Inferior parietal cortex (tissue), 1 donor: ENCODE measurements at regions not wholly inside any gene's neighbourhood (a gene's known extent, or its start where the extent isn't known, plus 50 kb on each side); places are given as distances from the start of the nearest gene placed in this dataset.
A peak's percentile ranks its signal among the peaks of the same experiment; 100 is the strongest.

Experiments
- DNase-seq: peaks from one replicate; pipeline ENCODE4 v3.0.0-alpha.2; 2016; ENCODE audit errors: extremely low spot score

DNA sequence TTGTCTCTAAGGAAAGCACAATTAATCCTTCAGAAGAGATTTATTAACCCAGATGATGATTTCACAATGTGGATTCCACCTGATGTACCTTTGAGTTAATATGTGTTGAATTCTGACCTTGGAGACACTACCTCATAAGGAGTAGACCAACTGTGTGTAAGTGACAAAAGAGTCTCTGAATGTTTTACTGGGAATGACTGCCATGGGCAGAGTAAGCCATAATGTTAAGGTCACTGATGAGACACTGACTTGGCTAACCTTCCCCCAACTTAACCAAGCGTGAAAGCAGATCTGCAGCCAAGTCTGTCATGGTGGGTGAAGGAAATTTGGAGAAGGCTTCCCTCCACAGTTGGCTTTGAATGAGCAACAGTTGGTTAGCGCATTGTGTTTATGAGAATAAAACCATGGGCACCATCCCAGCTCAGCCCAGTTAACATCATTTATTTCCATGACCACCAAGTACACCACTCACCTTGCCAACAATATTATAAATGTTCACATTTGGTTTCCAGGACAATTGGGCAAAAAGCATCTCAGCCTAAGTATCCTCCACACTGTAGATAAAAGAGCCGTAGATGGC, 618.5 kb downstream of the KCNJ2 start:
- no peak for DNase-seq

DNA sequence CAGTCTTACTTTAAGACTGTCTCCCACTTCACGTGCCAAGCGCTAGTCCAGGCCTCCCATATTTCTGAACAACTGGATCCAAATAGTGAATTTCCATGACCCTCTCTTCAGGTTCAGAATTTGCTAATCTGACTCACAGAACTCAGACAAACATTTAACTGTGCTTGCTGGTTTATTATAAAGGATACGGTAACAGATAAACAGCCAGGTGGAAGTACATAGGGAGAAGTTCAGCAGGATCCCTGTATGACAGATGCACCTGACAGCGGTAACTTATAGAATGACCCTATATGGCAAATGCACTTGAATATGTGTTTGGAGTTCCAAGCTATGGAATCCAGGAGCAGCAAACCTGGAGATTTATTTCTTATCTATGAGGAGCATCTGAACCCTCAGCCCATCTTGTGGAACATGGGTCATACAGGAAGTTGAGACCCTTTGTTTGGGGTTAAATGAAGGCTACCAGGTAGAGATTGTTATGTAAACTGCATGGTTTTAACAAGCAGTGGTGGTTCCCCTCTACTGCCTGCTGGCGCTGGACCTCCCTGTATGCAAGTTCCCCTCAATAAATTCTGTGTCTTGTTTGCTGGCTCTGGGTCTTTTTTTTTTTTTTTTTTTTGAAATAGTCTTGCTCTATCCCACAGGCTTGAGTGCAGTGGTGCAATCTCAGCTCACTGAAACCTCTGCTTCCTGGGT, 622.6 kb downstream of the KCNJ2 start:
- DNase-seq: no peak

DNA sequence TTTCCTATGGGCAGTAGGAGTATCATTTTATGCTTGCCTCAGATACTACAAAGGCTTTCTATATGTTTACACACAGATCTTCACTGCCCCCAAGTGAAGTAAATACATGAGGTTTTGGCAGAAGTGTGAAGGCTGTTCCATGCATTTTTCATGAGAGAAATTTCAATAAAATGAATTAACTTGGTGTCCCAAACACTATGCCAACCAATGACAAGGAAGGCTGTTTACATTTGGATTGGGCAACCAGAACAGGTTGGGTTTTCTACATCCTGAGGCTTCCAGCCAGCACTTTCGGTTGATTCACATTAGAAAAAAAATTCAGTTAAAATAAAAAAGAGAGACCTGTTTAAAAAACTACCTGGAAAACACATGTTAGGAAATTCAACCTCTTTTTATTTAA, 625.4 kb downstream of the KCNJ2 start:
- DNase-seq: no peak

DNA sequence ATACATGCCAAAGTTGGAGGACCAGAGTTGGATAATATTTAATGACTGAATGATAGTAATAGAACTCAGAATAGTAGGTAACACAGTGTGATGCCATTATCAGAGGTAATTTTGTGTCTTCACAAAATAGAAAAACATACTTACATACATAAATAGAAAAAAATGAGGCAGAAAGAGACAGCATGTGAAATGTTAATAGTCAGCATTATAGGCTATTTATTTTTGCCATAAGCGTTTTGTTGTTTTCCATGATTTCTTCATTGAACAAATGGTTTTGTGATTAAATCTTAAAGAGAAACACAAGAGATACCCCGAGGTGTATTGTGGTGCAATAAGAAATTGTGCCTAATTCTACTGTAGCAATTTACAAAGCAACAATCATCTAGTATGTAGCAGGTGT, 626.3 kb downstream of the KCNJ2 start:
- no peak for DNase-seq

DNA sequence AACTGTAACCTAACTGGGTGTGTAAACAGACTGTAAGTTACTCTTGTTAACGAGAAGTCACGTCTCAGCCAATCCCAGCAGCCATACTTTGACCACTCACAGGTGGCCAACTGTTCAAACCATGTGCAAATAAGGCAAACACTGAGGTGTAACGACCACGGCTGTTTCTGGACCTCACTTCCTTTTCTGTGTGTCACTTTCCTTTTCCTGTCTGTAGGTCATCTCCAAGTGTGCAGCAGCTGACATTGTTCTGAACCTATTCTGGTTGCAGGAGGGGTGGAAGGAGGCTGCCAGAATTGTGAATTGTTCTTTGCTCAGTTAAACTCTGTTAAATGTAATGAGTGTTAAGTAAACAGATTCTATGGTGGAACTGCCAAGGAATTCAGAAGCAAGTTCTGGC, 627.4 kb downstream of the KCNJ2 start:
- no peak for DNase-seq

DNA sequence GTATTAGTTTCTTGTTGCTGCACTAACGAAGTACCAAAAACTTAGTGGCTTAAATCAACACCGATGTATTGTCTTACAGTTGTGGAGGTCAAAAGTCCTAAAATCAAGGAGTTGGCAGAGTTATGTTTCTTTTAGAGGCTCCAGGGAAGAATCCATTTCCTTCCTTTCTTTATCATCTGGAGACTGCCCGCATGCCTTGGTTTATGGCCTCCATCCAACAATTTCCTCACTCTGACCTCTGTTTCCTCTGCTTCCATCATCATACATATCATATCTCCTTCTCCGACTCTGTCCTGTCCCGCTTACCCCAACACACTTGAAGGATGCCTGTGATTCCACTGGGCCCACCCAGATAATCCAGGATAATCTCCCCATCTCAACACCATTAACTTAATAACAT, 627.8 kb downstream of the KCNJ2 start:
- DNase-seq: no peak

DNA sequence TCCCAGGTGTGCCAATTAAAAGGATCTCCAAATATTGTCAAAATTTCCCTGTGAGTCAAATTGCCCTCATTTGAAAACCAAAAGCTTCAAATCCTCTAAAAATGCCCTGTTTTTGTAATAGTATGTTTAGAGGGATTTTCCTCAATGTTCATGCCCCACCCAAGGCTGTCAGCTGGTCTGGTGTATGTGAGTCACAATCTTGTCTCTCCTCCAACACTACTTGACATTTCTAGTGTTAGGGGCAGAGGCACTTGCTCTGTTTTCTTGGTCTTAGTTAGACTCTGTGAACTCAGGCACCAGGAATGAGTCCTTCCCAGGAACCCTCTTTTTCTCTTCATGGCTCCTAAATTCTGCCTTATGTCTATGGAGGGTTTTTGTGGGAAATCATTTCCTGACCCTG, 634.8 kb downstream of the KCNJ2 start:
- no peak for DNase-seq

DNA sequence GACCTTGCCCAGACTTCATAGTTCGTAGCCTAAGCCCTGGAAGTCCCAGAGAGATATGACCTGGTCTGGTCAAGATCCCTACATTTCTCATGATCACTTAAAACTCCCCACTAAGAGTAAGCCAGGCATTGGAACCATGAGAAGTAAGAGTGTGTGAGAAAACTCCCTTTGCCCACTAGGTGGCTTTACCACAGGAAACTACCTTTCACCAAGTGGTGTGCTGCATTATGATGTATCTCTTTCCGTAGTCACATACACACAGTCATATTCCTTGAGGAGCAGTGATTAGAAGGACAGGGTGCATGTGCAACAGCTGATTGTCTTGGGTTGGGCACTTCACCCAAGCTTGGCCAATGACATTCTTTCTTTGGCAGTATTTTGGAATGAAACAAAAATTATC, 639.3 kb downstream of the KCNJ2 start:
- DNase-seq: no peak

DNA sequence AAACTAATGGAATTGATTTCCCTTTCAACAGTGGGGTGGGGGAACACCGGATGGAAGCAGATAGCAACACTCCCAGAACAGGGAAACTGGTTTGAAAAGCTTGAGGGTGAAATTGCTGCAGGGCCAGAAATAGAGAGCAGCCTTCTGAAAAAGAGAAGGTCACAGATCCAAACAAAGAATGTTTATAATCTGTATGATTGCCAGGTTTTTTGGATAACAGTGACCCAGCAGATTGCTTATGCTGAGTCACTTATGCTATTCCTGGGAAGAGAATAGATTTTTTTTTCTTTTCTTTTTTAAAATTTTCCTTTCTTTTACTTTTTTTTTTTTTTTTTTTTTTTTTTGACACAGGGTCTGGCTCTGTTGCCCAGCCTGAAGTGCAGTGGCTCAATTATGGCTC, 641.3 kb downstream of the KCNJ2 start:
- no peak for DNase-seq

DNA sequence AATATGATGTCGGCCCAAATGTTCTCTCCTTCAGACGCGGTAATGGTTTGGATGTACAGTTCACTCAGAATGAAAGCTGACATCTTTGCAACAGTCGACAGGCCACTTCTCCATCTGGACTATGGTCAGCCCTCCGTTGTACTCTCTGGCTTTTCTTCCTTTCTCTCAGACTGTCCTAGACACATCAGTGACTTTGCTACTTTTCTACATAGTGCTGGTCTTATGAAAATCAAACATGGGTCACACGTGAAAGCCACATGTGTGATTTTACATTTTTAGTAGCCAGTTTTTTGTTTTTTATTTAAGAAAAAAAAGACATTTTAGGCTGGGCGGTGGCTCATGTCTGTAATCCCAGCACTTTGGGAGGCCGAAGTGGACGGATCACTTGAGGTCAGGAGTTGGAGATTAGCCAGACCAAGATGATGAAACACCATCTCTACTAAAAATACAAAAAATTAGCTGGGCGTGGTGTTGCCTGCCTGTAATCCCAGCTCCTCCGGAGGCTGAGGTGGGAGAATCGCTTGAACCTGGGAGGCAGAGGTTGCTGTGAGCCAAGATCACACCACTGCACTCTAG, 644.1 kb downstream of the KCNJ2 start:
- no peak for DNase-seq

DNA sequence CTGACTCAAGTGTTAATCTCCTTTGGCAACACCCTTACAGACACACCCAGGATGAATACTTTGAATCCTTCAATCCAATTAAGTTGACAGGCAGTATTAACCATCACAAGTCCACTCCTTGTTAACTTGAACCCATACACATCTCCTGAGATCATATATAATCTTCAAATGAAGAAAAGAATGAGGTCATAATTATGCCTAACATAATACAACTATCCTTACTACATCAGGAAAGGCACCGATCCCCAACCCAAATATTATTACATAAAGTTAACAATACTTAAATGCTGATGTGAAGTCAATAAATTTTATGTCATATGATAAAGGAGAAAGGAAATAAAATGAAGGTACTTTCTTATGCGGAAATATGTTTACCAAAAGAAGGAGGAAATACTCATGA, 649.9 kb downstream of the KCNJ2 start:
- DNase-seq: no peak

DNA sequence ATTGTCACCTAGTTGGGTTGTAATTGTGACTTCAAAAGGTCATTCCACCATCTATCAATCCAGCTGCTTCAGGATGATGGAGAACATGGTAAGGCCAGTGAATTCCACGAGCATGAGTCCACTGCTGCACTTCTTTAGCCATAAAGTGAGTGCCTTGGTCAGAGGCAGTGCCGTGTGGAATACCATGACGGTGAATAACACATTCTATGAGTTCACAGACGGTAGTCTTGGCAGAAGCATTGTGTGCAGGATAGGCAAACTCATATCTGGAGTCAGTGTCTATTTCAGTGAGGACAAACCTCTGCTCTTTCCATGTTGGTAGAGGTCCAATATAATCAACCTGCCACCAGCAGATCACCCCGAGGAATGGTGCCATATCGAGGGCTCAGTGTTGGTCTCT, 650.9 kb downstream of the KCNJ2 start:
- DNase-seq: no peak

DNA sequence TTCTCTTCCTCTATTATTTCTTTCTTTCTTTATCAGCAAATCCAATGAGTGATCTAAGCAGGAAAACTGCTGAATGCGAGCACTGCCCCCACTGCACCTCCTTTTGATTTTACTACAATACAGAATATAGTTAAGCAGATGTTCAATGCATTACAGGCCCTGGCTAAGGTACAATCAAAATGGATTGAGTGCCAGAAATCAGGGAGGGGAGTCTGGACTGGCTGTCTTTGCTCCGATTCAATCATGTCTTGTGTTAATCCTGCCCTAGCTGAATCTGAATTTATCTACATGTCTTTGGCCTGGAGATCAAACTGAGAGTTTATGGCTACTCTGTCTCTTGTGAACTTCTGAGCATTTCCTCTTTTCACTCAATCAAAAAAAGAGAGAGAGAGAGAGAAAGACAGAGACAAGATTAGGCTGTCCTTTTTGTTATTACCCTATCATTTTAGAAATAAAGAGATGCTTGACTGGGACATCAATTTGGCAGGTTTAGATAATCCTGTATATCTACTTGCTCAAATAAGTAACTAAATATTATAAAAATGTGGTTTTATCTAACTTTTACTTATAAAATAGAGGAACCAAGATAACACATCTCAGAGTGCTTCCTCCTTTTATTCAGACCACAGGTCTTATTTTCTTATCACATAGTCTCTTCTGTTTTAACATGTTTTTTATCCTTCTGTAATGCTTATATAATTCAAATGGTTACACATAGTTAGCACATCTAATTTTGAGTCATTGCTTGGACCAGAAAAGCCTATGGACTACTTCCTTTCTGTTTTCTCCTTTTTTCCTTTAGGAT, 656.2 kb downstream of the KCNJ2 start:
- DNase-seq: peak; percentile 22

DNA sequence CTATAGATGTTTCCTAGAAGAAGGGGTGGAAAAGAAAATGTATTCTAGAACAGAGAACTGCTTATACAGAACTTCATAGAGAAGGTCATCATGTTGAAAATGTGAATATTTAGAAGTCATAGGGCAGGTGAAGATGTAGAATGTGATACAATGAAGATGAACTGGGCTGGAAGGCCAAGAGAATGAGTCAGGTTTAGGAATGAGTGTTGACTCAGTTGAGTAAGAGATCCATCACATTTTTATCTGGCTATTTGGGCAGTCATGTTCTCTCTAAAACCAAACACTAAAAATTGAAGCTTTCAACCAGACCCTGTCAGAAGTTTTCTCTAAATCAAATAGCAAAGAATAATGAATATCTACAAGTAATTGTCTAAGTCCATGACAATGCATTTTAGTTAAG, 660.5 kb downstream of the KCNJ2 start:
- DNase-seq: no peak

DNA sequence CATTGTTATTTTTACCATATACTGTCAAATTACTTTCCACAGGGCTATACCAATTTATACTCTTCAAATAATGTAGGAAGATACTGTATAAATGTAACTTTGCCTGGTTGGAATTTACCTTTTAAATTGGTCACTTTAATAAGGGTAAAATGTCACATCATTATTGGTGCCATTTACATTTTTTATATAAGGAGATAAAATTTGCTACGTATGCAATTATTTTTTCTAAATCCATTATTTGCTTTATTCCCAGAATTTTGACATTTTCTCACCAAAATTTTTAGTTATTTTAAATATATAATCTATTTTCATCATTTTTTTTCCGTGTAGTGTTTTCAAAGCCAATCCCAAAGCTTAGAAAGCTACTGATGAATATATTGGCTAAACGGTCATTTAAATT, 664.7 kb downstream of the KCNJ2 start:
- no peak for DNase-seq

DNA sequence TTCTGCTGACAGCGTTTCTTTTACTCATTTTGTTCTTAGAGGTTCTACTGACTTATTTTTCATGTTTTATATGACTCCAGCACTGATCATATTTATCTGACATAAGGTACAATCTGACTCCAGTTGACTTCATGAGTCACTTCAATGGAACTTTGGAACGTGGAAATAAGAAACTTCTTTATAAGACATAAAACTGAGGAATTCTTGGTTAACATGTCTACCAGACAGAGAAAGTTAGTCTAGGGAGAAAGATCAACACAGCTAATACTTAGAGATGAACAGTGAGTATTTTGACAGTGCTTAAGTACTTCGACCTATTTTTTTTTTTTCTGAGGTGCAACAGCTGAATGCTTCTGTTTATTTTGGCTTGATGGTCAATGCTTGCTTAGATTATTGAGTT, 679.5 kb downstream of the KCNJ2 start:
- no peak for DNase-seq

DNA sequence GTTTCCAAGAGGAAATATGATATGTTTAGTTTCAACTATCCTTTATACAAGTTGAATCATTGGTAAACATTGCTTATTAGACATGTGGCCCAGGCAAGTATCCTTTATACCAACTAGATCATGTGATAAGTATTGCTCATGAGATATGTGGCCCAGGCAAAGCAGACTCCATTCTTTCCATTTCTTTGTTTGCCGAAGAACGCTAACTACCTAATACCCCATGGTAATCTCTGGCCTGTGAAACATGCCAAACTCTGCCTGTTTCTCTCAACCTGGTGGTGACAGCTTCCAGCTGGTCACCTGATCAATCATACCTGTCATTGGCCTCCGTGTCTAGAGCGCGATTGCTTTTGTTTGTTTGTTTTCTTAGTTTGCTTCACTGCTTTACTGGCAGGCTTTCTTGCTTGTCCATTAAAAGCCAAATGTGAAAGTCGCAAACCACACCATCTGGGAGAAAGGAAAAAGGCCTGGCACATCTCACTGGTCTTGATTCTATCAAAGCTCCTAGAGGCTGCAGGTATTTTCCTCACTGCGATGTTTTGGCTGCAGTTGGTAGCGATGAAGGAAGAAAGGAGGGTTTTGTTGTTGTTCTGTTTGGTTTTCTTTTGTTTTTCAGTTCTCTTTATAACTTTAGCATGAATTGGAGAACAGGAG, 686.2 kb downstream of the KCNJ2 start:
- DNase-seq: no peak

DNA sequence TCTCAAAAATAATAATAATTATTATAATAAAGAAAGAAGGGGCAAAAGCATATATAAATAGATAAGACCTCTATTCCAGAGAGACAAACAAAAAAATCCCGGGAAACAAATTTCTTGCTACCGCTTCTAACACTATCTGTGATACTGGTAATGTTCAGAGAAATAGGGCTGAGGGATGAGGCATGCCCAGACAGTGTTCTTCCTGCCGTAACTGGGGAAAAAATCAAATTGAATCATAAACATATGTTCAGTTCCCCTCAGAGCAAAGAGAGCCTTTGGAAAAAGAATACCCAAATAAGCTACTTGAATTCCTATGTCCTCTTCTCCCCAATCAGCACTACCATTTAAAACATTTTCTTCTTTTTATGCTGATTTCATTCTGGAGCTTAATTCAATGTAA, 688.0 kb downstream of the KCNJ2 start:
- no peak for DNase-seq

DNA sequence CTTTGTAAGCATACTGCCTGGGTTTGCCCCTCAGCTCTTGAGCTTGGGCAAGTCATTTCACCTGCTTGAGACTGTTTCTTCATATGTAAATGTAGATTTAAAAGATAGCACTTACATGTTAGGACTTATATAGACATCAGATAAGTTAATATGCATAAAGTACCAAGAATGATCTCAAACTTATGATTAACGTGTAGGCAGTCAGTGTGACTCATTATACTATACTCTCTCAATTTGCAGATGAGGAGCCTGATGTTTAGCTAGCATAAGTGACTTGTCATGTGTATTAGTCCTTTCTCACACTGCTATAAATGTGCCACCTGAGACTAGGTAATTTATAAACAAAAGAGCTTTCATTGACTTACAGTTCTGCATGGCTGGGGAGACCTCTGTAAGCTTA, 690.5 kb downstream of the KCNJ2 start:
- no peak for DNase-seq

DNA sequence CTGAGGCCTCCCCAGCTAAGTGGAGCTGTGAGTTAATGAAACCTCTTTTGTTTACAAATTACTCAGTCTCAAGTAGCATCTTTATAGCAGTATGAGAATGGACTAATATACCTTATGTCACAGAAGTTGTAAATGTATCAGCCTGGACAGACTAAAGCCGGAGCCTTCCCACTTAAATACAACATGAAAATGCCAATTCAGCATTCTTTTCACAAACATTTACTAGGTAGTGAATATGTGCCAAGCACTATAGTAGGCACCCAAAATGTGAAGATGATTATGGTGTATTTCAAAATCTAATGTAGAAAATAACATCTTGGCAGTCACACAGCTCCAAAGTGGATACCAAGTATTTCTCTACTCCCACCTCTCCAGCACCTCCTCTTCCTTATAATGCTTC, 693.0 kb downstream of the KCNJ2 start:
- no peak for DNase-seq

DNA sequence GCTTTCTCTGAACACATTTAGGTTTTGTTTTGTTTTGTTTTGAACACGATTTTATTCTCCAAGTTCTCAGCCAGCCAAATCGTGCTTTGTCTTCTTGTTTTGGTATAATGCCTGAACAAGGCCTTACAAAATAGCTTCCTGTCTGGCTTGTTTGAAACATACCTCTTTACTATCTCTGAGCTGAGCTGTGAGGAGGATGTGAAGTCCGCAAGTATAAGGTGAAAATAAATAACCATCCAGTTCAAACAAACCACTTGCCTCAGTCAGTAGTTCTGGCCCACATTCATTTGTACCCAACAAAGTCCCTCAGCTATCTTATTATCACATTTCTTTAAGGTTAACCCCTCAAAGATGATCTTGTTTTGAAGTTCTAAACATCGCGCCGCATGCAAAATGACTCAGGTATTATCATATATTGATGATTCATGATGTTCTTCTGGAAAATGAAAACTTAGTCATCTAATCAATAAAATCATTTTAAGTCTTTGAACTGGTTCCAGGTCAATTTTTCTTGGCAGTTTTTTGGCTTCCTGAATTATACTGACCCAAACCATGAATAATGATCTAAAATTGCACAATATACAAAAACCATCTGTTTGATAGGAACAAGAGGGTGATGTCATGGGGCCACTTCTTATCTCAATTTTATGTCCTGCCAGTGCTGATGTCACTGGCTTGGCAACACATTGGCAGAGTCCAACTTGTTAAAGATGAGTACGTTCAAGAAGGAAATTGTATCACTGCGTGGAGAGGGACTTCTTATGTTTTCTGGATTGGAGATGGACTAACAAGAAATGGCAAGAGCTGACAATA, 694.3 kb downstream of the KCNJ2 start:
- DNase-seq: no peak
